ENCODE measurements at regions not wholly inside any gene's neighbourhood (a gene's known extent, or its start where the extent isn't known, plus 50 kb on each side); places are given as distances from the start of the nearest gene placed in this dataset.
"Not testable (repeated sequence)": the region's sequence is repeated elsewhere in the genome, so short reads cannot be mapped to it uniquely, and the experiment has no call there.

DNA sequence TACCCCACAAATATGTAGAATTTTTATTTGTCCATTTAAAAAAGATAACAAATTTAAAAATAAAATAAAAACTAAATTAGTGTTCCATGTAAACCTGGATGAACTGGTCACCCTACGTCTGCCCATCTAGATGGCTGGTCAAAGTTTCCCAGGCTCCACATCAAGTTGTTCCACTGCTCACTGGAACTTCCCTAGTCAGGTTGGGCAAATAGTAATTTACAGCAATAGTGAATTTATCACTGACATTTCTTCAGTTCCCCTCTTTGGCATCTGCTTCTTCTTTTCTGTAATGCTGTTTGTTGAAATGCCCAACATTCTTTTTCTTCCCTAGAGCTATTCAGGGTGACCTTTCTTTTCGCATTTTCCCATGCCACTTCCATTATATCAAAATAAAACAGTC is 272.7 kb upstream of the BTG1 start:
- no peak for DNase-seq

DNA sequence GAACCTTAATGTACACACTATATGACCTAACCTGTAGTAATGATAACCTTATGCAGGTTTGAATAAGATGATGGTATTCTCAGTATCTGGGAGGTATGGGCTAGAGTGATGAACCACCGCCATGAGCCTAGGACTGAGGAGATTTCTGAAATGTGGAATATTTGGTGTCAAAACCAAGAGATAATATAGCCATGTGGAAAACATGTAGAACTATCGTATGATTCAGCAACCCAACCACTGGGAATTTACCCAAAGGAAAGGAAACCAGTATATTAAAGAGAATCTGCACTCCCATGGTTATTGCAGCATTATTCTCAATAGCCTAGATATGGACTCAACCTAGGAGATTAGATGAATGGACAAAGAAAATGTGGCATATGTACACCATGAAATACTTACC is 271.7 kb upstream of the BTG1 start:
- DNase-seq = no peak

- no peak for DNase-seq
Measured at GRCh38 chr12:92416385-92416812, 270.8 kb upstream of the BTG1 start.

GRCh38 chr12:92414170-92415070 is 268.8 kb upstream of the BTG1 start:
- no peak for DNase-seq

- no peak for DNase-seq
Measured at GRCh38 chr12:92413286-92413685, 267.6 kb upstream of the BTG1 start.

GRCh38 chr12:92412856-92413255 is 267.2 kb upstream of the BTG1 start:
- DNase-seq = no peak

DNA sequence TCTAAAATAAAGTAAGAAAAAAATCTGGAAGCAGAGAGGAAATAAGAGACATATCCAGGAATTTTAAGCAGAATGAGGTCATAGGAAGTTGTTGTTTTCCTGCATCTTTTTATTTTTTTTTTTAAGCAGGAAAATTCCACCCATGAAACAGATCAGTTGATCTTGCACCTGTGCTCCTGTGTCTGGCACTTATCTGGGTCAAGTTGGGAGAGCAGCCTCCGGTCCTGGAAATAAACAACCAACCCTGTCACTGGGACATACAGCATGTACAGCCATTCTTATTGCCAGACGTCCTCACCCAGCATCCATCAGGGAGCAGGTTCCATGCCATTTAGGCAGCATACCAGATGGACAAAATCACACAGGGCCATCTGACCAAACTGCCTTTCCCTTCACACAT is 266.0 kb upstream of the BTG1 start:
- no peak for DNase-seq

GRCh38 chr12:92408072-92408900 is 262.6 kb upstream of the BTG1 start:
- peak; percentile 74 for DNase-seq

GRCh38 chr12:92406404-92407070 is 260.9 kb upstream of the BTG1 start:
- not testable (repeated sequence) for DNase-seq

DNA sequence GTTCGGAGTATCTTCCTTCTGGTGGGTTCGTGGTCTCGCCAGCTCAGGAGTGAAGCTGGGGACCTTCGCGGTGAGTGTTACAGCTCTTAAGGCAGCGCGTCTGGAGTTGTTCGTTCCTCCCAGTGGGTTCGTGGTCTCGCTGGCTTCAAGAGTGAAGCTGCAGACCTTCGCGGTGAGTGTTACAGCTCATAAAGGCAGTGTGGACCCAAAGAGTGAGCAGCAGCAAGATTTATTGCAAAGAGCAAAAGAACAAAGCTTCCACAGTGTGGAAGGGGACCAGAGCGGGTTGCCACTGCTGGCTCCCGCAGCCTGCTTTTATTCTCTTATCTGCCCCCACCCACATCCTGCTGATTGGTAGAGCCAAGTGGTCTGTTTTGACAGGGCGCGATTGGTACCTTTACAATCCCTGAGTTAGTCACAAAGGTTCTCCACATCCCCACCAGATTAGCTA is 260.2 kb upstream of the BTG1 start:
- DNase-seq = not testable (repeated sequence)

DNA sequence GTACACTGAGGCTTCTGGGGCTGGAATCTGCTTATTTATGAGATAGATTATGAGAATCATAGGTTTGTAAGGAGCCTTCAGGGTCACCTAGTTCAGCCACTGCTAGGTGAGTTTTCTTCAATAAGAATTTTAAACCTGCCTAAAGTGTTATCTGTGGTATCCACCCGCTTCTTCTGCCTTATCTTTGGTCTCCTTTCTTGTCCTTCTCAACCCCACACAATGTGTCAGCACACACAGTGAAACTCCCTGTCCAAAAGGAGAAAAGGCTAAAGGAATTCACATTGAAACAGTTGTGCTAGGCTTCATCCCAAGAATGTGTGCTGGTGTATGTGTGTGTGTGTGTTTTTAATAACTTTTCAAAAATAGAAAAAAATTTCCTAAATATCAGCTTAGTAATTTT is 259.3 kb upstream of the BTG1 start:
- DNase-seq = peak; percentile 77

GRCh38 chr12:92404259-92404894 is 258.7 kb upstream of the BTG1 start:
- DNase-seq = peak; percentile 6

- DNase-seq = peak; percentile 98
Measured at GRCh38 chr12:92403210-92404175, 257.8 kb upstream of the BTG1 start.

DNA sequence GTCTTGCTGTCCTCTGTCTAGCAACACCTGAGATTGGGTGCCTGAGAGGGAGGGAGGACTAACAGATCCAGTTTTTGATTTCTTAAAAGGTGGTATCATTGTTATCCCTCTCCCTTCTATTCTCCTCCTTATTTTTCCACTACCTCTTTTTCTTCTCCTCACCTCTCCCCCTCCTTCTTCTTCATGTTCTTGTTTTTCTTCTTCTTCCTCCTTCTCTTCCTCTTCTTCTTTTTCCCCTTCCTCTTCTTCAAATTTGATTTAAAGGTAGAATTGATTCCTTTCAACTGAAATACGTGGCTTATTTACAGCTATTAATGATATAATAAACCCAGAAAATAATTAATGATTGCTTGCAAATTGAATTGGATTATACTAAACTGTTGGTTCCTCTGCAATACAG is 256.8 kb upstream of the BTG1 start:
- no peak for DNase-seq

DNA sequence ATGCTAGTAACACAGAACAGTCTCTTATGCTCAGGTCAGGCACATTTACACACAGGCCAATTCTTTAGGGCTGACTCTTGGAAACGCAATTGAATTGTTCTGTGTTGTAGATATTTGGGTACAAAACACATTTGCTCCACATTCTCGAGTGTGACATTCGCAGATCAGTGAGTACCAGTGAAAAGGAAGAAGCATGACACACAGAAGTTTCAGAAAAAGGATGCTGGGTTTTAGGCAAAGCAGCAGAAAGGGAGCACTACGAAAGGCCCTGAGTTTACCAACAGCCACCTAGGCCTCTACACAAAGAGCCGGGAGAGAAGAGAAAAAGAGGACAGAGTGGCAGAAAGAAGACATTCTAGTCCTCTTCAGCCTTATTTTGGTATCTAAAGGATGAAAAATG is 254.4 kb upstream of the BTG1 start:
- DNase-seq = no peak

- DNase-seq = peak; percentile 17
Measured at GRCh38 chr12:92398565-92399309, 253.1 kb upstream of the BTG1 start.

GRCh38 chr12:92396647-92397252 is 251.1 kb upstream of the BTG1 start:
- DNase-seq = no peak

DNA sequence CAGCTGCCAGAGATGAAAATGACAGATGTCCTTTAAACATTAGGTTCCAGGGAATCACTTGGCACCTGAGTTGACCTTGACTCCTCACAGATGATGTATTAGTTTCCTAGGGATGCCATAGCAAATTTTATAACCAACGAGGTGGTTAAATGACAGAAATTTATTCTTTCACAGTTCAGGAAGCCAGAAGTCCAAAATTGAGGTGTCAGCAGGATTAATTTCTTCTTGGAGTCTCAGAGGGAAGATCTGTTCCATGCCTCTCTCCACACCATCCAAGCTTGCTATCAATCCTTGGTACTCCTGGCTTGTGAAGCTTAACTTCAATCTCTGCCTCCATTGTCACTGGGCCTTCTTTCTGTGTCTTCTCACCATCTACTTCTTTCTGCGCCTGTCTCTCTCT is 249.7 kb upstream of the BTG1 start:
- no peak for DNase-seq

DNA sequence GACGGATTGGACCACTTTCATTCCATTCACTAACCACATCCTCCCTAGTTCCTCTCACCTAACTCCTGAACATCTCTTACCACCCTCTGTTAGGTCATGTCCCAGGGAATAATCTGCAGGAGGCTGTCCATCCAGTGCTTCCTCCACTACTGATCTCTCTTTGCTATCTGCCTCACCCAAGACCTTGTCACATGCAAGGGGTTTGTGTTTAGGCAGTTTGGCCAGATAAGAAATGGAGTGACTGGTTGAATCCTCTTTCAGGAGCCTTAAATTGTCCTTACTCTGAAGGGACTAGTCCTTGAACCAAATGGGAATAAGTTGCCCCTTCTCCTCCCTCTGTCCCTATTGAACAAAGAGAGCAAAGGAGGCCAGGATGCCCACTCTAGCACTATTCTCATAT is 249.2 kb upstream of the BTG1 start:
- DNase-seq = peak; percentile 42

DNA sequence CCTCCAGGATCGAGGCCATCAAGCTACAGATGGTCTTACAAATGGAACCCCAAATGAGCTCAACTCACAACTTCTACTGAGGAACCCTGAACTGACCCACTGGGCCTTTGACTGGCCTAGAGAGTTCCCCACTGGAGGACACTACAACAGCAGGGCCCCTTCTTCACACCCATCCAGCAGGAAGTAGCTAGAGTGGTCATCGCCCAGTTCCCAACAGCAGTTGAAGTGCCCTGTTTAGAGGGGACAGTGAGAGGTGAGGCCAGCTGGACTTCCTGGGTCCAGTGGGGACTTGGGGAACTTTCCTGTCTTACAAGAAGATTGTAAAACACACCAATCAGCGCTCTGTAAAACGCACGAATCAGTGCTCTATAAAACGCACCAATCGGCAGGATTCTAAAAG is 247.9 kb upstream of the BTG1 start:
- no peak for DNase-seq

All from hematopoietic multipotent progenitor cell treated with erythropoietin and hydrocortisone succinate and interleukin-3 and kit ligand, for 8 days (in vitro differentiated cells).